ELF-1 (cell line): ENCODE measurements at regions not wholly inside any gene's neighbourhood (a gene's known extent, or its start where the extent isn't known, plus 50 kb on each side); places are given as distances from the start of the nearest gene placed in this dataset.

ENCODE experiments used
- DNase-seq: peaks from one replicate; pipeline ENCODE4 v3.0.0-alpha.2; 2016; ENCODE audit warnings: low read depth, low spot score

GRCh38 chr9:12933957-12934356, 159.1 kb downstream of the LURAP1L start:
- peak; percentile 14 for DNase-seq

- no peak for DNase-seq
Measured at GRCh38 chr9:12934545-12935272, 159.9 kb downstream of the LURAP1L start.

- DNase-seq: no peak
Measured at GRCh38 chr9:12935714-12936113, 160.9 kb downstream of the LURAP1L start.

- DNase-seq: no peak
Measured at GRCh38 chr9:12954441-12954840, 179.6 kb downstream of the LURAP1L start.

DNA sequence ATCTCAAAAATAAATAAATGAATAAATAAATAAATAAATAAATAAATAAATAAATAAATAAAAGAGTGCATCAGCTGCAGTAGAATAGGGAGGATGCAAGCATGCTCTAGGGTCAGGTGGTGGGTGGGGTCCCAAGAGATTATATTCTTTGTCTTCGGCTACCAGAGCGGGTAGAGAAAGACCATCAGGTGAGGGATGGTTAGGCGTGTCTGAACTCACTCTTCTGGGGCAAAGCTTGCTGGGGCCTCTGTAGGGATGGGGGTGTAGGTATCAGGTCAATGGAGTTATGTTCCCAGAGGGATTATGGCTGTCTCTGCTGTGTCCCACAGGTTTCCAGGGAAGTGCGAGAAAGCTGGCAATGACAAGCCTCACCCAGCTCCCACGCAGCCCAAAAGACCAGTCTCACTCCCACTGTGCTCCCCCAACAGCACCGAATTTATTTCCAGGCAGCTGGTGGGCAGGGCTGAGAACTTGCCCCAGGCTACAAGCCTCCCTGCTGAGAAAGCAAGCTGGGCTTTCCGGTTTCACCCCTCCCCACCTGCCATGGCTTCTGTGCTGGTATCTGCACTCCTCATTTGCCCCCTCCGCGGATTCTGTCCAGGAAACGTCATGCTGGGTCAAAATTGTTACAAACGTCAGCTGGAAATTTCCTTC, 180.8 kb downstream of the LURAP1L start:
- DNase-seq: peak; percentile 87

GRCh38 chr9:12956261-12956660, 181.4 kb downstream of the LURAP1L start:
- DNase-seq: no peak

- no peak for DNase-seq
Measured at GRCh38 chr9:12956805-12957204, 182.0 kb downstream of the LURAP1L start.

DNA sequence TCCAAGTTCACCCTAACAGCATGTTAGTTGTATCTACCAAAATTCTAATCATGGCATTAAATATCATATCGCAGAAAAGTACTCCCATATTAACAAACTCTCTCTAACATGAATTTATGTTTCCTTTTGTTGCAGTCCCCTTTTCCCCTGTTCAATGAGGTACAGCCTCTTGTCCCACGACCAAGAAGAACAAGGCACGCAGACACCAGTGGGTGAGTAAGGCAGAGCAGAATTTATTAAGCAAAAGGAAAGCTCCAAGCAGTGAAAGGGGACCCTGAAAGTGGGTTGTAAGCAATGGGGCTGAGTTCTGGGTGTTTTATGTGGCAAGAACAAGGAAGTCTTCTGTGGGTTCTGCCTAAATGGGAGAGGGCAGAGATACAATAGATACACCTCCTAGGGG, 183.5 kb downstream of the LURAP1L start:
- no peak for DNase-seq

DNA sequence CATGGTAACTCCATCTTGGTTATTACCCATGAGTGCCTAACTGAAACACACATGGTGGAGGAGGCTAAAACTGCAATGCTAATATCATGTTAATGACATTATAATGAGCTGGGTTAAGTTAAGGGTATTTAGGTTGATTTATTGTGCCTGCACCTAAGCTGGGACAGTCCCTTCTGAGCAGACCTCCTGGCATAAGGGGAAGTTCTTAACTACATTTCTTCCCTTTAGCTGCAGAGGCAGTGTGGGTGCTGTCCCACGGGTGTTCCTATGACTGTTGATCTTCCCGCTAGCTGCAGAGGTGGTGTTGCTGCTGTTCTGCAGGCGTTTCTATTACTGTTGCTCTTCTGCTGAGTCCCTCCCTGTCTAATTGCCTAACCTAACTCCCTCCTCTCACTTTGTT, 183.9 kb downstream of the LURAP1L start:
- no peak for DNase-seq

DNA sequence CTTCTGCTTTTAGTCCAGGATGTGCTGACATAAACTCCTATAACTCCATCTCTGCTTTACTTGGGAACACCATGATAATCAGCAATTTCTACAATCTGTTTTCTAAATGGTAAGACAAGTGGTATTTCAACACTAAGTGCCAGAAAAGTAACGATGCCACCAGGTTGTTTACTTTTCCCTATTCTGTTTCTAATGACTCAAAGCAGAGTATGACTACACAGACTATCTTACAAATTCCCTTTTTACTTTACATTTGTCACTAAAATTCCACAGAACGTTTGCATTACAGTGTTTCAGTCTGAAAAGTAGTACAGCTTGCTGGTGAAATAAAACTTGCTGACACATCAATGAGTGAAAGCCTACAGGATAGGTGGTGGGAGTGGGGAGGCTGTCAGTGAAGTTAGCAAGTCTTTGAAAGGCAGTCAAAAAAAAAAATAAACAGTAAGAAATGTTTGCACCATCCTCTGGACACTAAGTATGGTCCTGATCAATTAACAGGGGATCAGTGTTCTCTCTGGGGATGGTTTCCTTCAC, 186.5 kb downstream of the LURAP1L start:
- no peak for DNase-seq

DNA sequence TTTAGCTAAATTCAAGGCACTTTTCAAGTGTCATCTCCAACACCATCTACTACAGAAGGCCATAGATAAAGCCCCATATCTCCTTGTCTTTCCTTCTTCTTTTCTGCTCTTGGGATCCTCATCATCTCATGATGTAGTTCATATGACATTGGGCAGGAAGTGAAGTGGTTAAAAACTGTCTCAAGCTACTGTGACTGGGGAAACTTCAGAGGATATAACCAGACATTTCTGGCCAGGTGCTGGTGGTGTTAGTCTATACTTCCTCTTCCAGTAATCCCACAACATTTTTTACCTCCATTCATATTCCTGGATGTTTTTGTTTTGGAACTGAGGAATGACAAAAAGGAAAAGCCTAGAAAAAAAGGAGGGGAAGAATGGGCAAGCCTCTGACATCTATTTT, 188.7 kb downstream of the LURAP1L start:
- DNase-seq: no peak

GRCh38 chr9:12964271-12964670, 189.5 kb downstream of the LURAP1L start:
- no peak for DNase-seq

DNA sequence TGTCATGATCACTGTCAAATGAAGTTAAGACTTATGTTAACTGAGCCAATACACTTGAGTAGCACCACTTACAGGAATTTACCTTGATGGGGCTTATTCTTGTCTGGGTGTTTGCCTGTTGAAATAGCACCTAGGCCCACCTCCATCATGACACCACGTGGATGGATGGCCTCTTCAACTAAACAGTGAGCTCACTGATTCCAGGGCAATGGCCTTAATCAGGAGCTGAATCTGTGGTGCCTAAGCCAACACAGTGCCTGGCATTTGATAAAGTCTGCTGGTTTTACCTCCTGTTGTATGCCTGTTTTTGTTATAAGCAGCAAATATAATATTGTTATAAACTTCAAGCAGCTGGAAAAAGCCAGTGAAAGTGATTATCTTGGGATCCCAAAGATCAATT, 190.5 kb downstream of the LURAP1L start:
- DNase-seq: no peak

GRCh38 chr9:12968093-12968492, 193.3 kb downstream of the LURAP1L start:
- DNase-seq: peak; percentile 60

GRCh38 chr9:12972608-12973589, 198.1 kb downstream of the LURAP1L start:
- DNase-seq: peak; percentile 31

GRCh38 chr9:12973710-12974109, 198.9 kb downstream of the LURAP1L start:
- no peak for DNase-seq

- DNase-seq: no peak
Measured at GRCh38 chr9:12974671-12975070, 199.9 kb downstream of the LURAP1L start.

- DNase-seq: no peak
Measured at GRCh38 chr9:12975496-12975895, 200.7 kb downstream of the LURAP1L start.

DNA sequence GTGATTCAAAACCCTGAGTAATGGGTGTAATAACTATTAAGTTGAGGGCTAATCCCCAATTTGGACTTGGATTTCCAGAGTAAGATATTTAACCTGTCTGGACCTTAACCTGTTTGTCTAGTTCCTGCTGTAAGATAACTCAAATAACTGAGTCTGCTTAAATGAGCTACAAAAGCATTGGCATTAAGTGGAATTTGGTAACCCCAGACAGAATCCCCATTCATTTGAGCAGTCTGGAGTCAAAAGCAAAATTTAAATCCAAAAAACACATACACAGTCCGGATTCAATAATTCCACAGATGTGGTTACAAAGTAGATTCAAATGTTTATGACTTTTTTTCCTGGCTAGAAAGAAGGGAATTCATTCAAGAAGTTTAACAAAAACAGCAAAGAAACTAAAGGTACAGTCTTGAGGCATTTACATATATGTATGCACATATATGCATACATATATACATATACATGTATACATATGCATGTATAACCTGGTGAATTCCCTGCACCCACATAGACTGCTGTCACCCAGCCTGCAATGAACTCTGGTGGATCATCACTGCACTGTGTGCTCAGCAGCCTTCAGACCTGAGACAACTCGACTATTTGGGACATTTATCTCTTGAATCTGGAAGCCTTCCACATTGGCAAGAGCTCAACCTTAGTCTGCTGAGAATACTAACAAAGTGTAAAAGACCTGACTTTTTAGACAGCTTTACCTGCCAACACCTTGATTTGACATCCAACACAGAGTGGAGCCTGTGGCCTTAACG, 205.4 kb downstream of the LURAP1L start:
- DNase-seq: no peak

- no peak for DNase-seq
Measured at GRCh38 chr9:12988258-12988657, 213.4 kb downstream of the LURAP1L start.

- DNase-seq: no peak
Measured at GRCh38 chr9:12989669-12990068, 214.8 kb downstream of the LURAP1L start.
